Loucy (cell line): ENCODE measurements at regions not wholly inside any gene's neighbourhood (a gene's known extent, or its start where the extent isn't known, plus 50 kb on each side); places are given as distances from the start of the nearest gene placed in this dataset.

Source experiments
- CTCF ChIP-seq: fragments of 200-600 bp; sonication (generic); conservative IDR thresholded peaks from 2 replicates; pipeline ENCODE4 v1.5.1; 2014; ENCODE audit warnings: mild to moderate bottlenecking, antibody characterized with exemption, low read length
- EZH2phosphoT487 ChIP-seq: fragments of 200-600 bp; IDR thresholded peaks from 2 replicates; pipeline ENCODE4 v1.6.1; 2018; ENCODE audit warnings: antibody characterized with exemption, mild to moderate bottlenecking, moderate library complexity, borderline replicate concordance

DNA sequence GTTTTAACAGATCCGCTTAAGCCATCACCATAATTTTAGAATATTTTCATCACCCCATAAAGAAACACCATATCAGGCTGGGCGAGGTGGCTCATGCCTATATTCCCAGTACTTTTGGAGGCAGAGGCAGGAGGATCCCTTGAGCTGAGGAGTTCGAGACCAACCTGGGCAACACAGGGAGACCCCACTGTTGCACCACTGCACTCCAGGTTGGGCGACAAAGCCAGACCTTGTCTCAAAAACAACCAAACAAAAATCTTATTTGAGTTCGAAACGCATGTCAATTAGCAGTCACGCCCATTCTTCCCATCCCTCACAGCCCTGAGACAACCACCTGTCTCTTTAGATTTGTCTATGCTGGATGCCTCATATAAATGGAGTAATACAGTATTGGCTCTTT, 119.9 kb downstream of the KLF13 start:
- TF ChIP-seq CTCF (no peak), EZH2phosphoT487 (no peak)
